Suprapubic skin (tissue), 3 donors: ENCODE measurements at regions not wholly inside any gene's neighbourhood (a gene's known extent, or its start where the extent isn't known, plus 50 kb on each side); places are given as distances from the start of the nearest gene placed in this dataset.

Experiments used
- POLR2A ChIP-seq, 2 donors: fragments of 450-650 bp; IDR thresholded peaks; one replicate each; pipeline ENCODE4 v1.6.1; 2017; ENCODE audit warnings: antibody characterized with exemption in 2 of 2, mild to moderate bottlenecking in 2 of 2, moderate library complexity in 2 of 2
- TF ChIP-seq, protein P1 (sequence below), 2 donors: fragments of 200-600 bp in 1 of 2; fragments of 450-650 bp in 1 of 2; sonication (generic) in 1 of 2; IDR thresholded peaks; one replicate each; pipeline ENCODE4 v1.5.1; 2016 to 2019; ENCODE audit warnings: antibody characterized with exemption in 2 of 2, mild to moderate bottlenecking in 1 of 2, moderate library complexity in 1 of 2

DNA sequence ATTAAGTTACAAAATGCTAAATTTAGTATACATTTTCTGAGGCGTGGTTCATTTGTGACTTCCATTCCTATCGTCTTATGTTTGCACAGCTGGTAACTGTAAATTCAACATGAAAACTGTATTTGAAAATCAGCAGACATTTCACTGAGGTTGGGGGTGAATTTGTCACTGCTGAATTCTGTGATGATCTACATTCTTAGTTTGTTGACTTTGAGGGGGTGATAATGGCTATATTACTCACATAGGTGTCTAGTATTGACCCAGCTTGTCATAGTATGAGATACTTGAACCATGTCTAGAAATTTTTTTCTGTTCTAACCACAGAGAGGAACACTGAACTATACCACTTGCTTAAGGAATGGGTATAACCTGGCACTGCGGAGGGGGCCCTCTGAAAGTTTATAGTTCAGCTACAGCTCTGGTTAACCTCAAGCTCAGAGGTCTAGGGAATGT lies 313.3 kb downstream of the PIK3R1 start:
- TF ChIP-seq POLR2A (IDR thresholded peaks at IDR 0.05) = no peak
- TF ChIP-seq, protein P1, sequence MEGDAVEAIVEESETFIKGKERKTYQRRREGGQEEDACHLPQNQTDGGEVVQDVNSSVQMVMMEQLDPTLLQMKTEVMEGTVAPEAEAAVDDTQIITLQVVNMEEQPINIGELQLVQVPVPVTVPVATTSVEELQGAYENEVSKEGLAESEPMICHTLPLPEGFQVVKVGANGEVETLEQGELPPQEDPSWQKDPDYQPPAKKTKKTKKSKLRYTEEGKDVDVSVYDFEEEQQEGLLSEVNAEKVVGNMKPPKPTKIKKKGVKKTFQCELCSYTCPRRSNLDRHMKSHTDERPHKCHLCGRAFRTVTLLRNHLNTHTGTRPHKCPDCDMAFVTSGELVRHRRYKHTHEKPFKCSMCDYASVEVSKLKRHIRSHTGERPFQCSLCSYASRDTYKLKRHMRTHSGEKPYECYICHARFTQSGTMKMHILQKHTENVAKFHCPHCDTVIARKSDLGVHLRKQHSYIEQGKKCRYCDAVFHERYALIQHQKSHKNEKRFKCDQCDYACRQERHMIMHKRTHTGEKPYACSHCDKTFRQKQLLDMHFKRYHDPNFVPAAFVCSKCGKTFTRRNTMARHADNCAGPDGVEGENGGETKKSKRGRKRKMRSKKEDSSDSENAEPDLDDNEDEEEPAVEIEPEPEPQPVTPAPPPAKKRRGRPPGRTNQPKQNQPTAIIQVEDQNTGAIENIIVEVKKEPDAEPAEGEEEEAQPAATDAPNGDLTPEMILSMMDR (IDR thresholded peaks at IDR 0.05) = no peak
